HG02642 (cell line): ENCODE measurements at regions not wholly inside any gene's neighbourhood (a gene's known extent, or its start where the extent isn't known, plus 50 kb on each side); places are given as distances from the start of the nearest gene placed in this dataset.

Experiments
- ATAC-seq: cut with Tn5 transposase; IDR thresholded peaks from one replicate; pipeline ENCODE4 v1.9.1; 2021; ENCODE audit warnings: mild to moderate bottlenecking; ENCODE audit not compliant: unreplicated experiment, poor library complexity

GRCh38 chr5:2012885-2013284, 130.2 kb upstream of the IRX4 start:
- ATAC-seq = no peak

- no peak for ATAC-seq
Observed at GRCh38 chr5:2011481-2012411, 129.0 kb upstream of the IRX4 start.

- no peak for ATAC-seq
Observed at GRCh38 chr5:2010940-2011339, 128.2 kb upstream of the IRX4 start.

- no peak for ATAC-seq
Observed at GRCh38 chr5:2009986-2010914, 127.5 kb upstream of the IRX4 start.

- no peak for ATAC-seq
Observed at GRCh38 chr5:2008851-2009629, 126.3 kb upstream of the IRX4 start.

- ATAC-seq = no peak
Observed at GRCh38 chr5:2007878-2008501, 125.3 kb upstream of the IRX4 start.

- ATAC-seq = no peak
Observed at GRCh38 chr5:2007496-2007877, 124.8 kb upstream of the IRX4 start.

- ATAC-seq = no peak
Observed at GRCh38 chr5:2006971-2007291, 124.2 kb upstream of the IRX4 start.

GRCh38 chr5:2006193-2006970, 123.7 kb upstream of the IRX4 start:
- ATAC-seq = no peak

GRCh38 chr5:2005101-2006041, 122.6 kb upstream of the IRX4 start:
- ATAC-seq = no peak

- no peak for ATAC-seq
Observed at GRCh38 chr5:2003690-2004365, 121.1 kb upstream of the IRX4 start.

- no peak for ATAC-seq
Observed at GRCh38 chr5:2003206-2003605, 120.5 kb upstream of the IRX4 start.

GRCh38 chr5:2001300-2001699, 118.6 kb upstream of the IRX4 start:
- no peak for ATAC-seq

- ATAC-seq = no peak
Observed at GRCh38 chr5:2000591-2000990, 117.9 kb upstream of the IRX4 start.

GRCh38 chr5:1999794-2000193, 117.1 kb upstream of the IRX4 start:
- ATAC-seq = no peak

GRCh38 chr5:1998716-1999317, 116.1 kb upstream of the IRX4 start:
- no peak for ATAC-seq

- no peak for ATAC-seq
Observed at GRCh38 chr5:1998348-1998669, 115.6 kb upstream of the IRX4 start.
